ENCODE measurements at regions not wholly inside any gene's neighbourhood (a gene's known extent, or its start where the extent isn't known, plus 50 kb on each side); places are given as distances from the start of the nearest gene placed in this dataset.
A peak's percentile ranks its signal among the peaks of the same experiment; 100 is the strongest.

DNA sequence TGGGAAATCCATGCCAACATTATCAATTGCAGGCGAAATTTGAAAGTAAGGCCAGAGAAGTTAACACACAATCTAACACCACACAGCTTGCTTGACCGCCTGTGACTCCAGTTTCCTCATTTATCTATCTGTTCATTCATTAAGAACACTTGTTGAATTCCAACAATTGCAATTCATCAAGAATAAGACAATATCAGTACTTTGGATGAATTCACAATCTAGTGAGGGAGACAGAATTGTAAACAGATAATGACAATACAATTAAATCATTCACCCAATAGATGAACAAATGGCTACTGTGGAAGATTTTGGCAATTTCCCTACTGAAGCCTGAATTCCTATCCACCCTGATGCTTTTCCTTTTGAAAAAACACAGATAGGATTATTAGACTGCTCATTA, 181.6 kb downstream of the TRIM36 start:
- H3K79me2 ChIP-seq (ENCODE audit: insufficient read depth, low read length): no peaks in the 10 kb centered on the region
- H3K36me3 ChIP-seq (ENCODE audit: insufficient read depth, low read length): no peaks in the 10 kb centered on the region
- TF ChIP-seq, protein P1, sequence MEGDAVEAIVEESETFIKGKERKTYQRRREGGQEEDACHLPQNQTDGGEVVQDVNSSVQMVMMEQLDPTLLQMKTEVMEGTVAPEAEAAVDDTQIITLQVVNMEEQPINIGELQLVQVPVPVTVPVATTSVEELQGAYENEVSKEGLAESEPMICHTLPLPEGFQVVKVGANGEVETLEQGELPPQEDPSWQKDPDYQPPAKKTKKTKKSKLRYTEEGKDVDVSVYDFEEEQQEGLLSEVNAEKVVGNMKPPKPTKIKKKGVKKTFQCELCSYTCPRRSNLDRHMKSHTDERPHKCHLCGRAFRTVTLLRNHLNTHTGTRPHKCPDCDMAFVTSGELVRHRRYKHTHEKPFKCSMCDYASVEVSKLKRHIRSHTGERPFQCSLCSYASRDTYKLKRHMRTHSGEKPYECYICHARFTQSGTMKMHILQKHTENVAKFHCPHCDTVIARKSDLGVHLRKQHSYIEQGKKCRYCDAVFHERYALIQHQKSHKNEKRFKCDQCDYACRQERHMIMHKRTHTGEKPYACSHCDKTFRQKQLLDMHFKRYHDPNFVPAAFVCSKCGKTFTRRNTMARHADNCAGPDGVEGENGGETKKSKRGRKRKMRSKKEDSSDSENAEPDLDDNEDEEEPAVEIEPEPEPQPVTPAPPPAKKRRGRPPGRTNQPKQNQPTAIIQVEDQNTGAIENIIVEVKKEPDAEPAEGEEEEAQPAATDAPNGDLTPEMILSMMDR (IDR thresholded peaks at IDR 0.05; ENCODE audit: extremely low read depth, low read depth, low read length): no peak
- H3K27ac ChIP-seq (ENCODE audit: low read depth, low read length): no peak overlapping the region
- no peaks in the 10 kb centered on the region for H4K20me1 ChIP-seq (ENCODE audit: insufficient read depth, low read length)
- no peak overlapping the region for H3K4me2 ChIP-seq (ENCODE audit: insufficient read depth, low read length)
- H3K4me1 ChIP-seq (ENCODE audit: insufficient read depth, low read length): no peaks in the 10 kb centered on the region
- H3K4me3 ChIP-seq (ENCODE audit: insufficient read depth, low read length): no peak overlapping the region
- no peaks in the 10 kb centered on the region for H3K9me3 ChIP-seq (ENCODE audit: low read depth, low read length)
- H3K27me3 ChIP-seq (ENCODE audit: insufficient read depth, low read length): no peaks in the 10 kb centered on the region
- no peak overlapping the region for H2AFZ ChIP-seq (ENCODE audit: low read length)
- DNase-seq (ENCODE audit: insufficient read length, low spot score, missing footprints): peak; percentile 23

DNA sequence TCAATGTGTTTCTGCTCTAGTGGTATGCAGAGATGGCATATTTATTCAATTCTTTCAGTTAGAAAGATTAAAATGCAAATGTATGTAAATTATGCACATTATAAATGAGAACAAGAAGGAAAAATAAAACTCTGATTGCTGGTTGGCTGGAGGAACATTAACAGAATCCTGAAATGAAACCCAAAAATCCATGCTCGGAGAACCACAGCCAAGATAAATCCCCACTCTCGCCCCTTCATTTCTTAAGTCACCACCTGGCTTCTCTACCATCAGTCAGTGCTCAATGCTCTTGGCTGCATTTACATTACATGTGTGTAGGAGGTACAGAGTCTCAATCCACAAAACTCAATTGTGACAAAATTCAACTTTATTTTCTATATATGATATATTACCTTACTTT, 184.9 kb downstream of the TRIM36 start:
- H3K27ac ChIP-seq (ENCODE audit: low read depth, low read length): no peak overlapping the region
- TF ChIP-seq, protein P1 (IDR thresholded peaks at IDR 0.05; ENCODE audit: extremely low read depth, low read depth, low read length): no peak
- H3K9me3 ChIP-seq (ENCODE audit: low read depth, low read length): no peaks in the 10 kb centered on the region
- no peaks in the 10 kb centered on the region for H3K27me3 ChIP-seq (ENCODE audit: insufficient read depth, low read length)
- H3K4me1 ChIP-seq (ENCODE audit: insufficient read depth, low read length): no peaks in the 10 kb centered on the region
- H3K4me2 ChIP-seq (ENCODE audit: insufficient read depth, low read length): no peak overlapping the region
- peak; percentile 36 for DNase-seq (ENCODE audit: insufficient read length, low spot score, missing footprints)
- no peaks in the 10 kb centered on the region for H3K79me2 ChIP-seq (ENCODE audit: insufficient read depth, low read length)
- no peaks in the 10 kb centered on the region for H4K20me1 ChIP-seq (ENCODE audit: insufficient read depth, low read length)
- no peak overlapping the region for H2AFZ ChIP-seq (ENCODE audit: low read length)
- H3K36me3 ChIP-seq (ENCODE audit: insufficient read depth, low read length): no peaks in the 10 kb centered on the region
- no peak overlapping the region for H3K4me3 ChIP-seq (ENCODE audit: insufficient read depth, low read length)

DNA sequence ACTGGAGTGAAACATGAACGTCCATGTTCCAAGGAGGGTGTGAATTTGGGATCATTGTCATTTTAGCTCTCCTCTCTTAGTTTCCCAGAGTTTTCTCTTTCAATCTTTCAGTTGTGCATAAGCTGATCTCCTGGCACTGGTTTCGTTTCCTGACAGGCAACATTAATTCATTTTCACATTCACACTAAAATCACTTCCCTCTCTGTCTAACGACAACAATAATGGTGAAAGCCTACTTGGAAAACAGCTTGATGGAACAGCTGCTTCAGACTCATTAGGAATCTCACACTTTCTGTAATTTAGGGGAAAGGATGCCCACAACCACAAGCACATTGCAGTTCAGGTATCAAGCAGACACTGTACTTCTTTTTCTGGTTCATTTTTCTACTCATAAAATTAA, 188.6 kb downstream of the TRIM36 start:
- H3K79me2 ChIP-seq (ENCODE audit: insufficient read depth, low read length): no peaks in the 10 kb centered on the region
- no peak overlapping the region for H2AFZ ChIP-seq (ENCODE audit: low read length)
- TF ChIP-seq, protein P1 (IDR thresholded peaks at IDR 0.05; ENCODE audit: extremely low read depth, low read depth, low read length): no peak
- no peaks in the 10 kb centered on the region for H3K4me1 ChIP-seq (ENCODE audit: insufficient read depth, low read length)
- H4K20me1 ChIP-seq (ENCODE audit: insufficient read depth, low read length): no peaks in the 10 kb centered on the region
- H3K36me3 ChIP-seq (ENCODE audit: insufficient read depth, low read length): no peaks in the 10 kb centered on the region
- no peak for DNase-seq (ENCODE audit: insufficient read length, low spot score, missing footprints)
- no peak overlapping the region for H3K4me2 ChIP-seq (ENCODE audit: insufficient read depth, low read length)
- no peak overlapping the region for H3K27ac ChIP-seq (ENCODE audit: low read depth, low read length)
- no peaks in the 10 kb centered on the region for H3K9me3 ChIP-seq (ENCODE audit: low read depth, low read length)
- no peak overlapping the region for H3K4me3 ChIP-seq (ENCODE audit: insufficient read depth, low read length)
- H3K27me3 ChIP-seq (ENCODE audit: insufficient read depth, low read length): no peaks in the 10 kb centered on the region

DNA sequence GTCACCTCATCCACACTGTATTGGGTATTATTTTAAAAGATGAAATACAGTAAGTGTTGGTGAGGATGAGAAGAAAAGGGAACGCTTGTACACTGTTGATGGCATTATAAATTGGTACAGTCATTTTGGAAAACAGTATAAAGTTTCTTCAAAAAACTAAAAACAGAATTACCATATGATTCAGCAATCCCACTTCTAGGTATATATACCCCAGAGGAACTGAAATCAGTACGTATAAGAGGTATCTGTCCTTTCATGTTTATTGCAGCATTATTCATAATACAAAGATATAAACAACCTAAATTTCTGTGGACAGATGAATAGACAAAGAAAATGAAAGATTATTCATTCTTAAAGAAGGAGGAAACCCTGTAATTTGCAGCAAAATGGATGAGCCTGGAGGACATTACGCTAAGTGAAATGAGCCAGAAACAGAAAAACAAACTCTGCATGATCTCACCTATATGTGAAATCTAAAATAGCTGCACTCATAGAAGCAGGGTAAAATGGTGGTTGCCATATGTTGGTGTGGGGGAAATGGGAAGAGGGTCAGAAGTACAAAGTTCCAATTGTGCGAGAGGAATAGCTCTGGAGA, 191.6 kb downstream of the TRIM36 start:
- Histone ChIP-seq H3K27ac (ENCODE audit: low read depth, low read length) (no peak overlapping the region), H3K27me3 (ENCODE audit: insufficient read depth, low read length) (no peaks in the 10 kb centered on the region), H3K4me2 (ENCODE audit: insufficient read depth, low read length) (no peak overlapping the region), H3K9me3 (ENCODE audit: low read depth, low read length) (no peaks in the 10 kb centered on the region), H3K4me1 (ENCODE audit: insufficient read depth, low read length) (no peaks in the 10 kb centered on the region), H3K36me3 (ENCODE audit: insufficient read depth, low read length) (no peaks in the 10 kb centered on the region), H3K79me2 (ENCODE audit: insufficient read depth, low read length) (no peaks in the 10 kb centered on the region), H2AFZ (ENCODE audit: low read length) (no peak overlapping the region), H3K4me3 (ENCODE audit: insufficient read depth, low read length) (no peak overlapping the region), H4K20me1 (ENCODE audit: insufficient read depth, low read length) (no peaks in the 10 kb centered on the region)
- TF ChIP-seq, protein P1 (IDR thresholded peaks at IDR 0.05; ENCODE audit: extremely low read depth, low read depth, low read length): no peak
- no peak for DNase-seq (ENCODE audit: insufficient read length, low spot score, missing footprints)

All from osteoblast (primary cell).